H9 (cell line): ENCODE measurements at regions not wholly inside any gene's neighbourhood (a gene's known extent, or its start where the extent isn't known, plus 50 kb on each side); places are given as distances from the start of the nearest gene placed in this dataset.
"Not testable (repeated sequence)": the region's sequence is repeated elsewhere in the genome, so short reads cannot be mapped to it uniquely, and the experiment has no call there.

Experiments used
- DNase-seq: peaks from one replicate; pipeline ENCODE4 v3.0.0-alpha.2; 2017
- H2AFZ ChIP-seq: one replicate; pipeline ENCODE4 v1.6.1; 2013; ENCODE audit warnings: mild to moderate bottlenecking, low read length, control low read depth, moderate library complexity
- H2AK5ac ChIP-seq: 2 replicates; pipeline ENCODE4 v1.6.1; 2013; ENCODE audit warnings: low read length, control low read depth, mixed read lengths; ENCODE audit not compliant: insufficient read length
- H2BK120ac ChIP-seq: one replicate; pipeline ENCODE4 v1.6.1; 2013; ENCODE audit warnings: low read depth, mild to moderate bottlenecking, low read length, control low read depth, inconsistent platforms; ENCODE audit not compliant: poor library complexity, severe bottlenecking
- H2BK12ac ChIP-seq: 2 replicates; pipeline ENCODE4 v1.6.1; 2013; ENCODE audit warnings: low read length, control low read depth, mixed read lengths, low read depth; ENCODE audit not compliant: insufficient read length
- H2BK15ac ChIP-seq: 2 replicates; pipeline ENCODE4 v1.6.1; 2013; ENCODE audit warnings: low read depth, low read length, control low read depth
- H2BK20ac ChIP-seq: one replicate; pipeline ENCODE4 v1.6.1; 2013; ENCODE audit warnings: low read depth, mild to moderate bottlenecking, low read length, control low read depth, inconsistent platforms; ENCODE audit not compliant: poor library complexity, severe bottlenecking
- H2BK5ac ChIP-seq: 2 replicates; pipeline ENCODE4 v1.6.1; 2013; ENCODE audit warnings: low read length, control low read depth, mixed read lengths; ENCODE audit not compliant: insufficient read length
- H3K14ac ChIP-seq: 2 replicates; pipeline ENCODE4 v1.6.1; 2013; ENCODE audit warnings: low read length, control low read depth; ENCODE audit not compliant: insufficient read depth
- H3K18ac ChIP-seq: 2 replicates; pipeline ENCODE4 v1.6.1; 2013; ENCODE audit warnings: low read depth, mild to moderate bottlenecking, mixed read lengths, low read length, control low read depth; ENCODE audit not compliant: insufficient read length
- H3K23ac ChIP-seq: 2 replicates; pipeline ENCODE4 v1.6.1; 2013; ENCODE audit warnings: low read length, control low read depth, mixed read lengths, low read depth; ENCODE audit not compliant: insufficient read length
- H3K23me2 ChIP-seq: 2 replicates; pipeline ENCODE4 v1.6.1; 2013; ENCODE audit warnings: low read depth, mild to moderate bottlenecking, mixed read lengths, low read length, control low read depth; ENCODE audit not compliant: insufficient read length, poor library complexity, severe bottlenecking
- H3K27ac ChIP-seq: 2 replicates; pipeline ENCODE4 v1.5.1; 2013; ENCODE audit warnings: low read length, control low read depth, mixed read lengths, low read depth; ENCODE audit not compliant: insufficient read length
- H3K27me3 ChIP-seq: 2 replicates; pipeline ENCODE4 v1.6.1; 2013; ENCODE audit warnings: low read length, control low read depth, inconsistent platforms; ENCODE audit not compliant: insufficient read depth
- H3K4ac ChIP-seq: 2 replicates; pipeline ENCODE4 v1.6.1; 2013; ENCODE audit warnings: low read depth, mild to moderate bottlenecking, control low read depth, inconsistent platforms, low read length, moderate library complexity
- H3K4me1 ChIP-seq: 2 replicates; pipeline ENCODE4 v1.6.1; 2013; ENCODE audit warnings: low read length, control low read depth, inconsistent platforms; ENCODE audit not compliant: insufficient read depth
- H3K4me2 ChIP-seq: 2 replicates; pipeline ENCODE4 v1.6.1; 2013; ENCODE audit warnings: low read length, control low read depth, mixed read lengths; ENCODE audit not compliant: insufficient read length, insufficient read depth
- H3K56ac ChIP-seq: 2 replicates; pipeline ENCODE4 v1.6.1; 2013; ENCODE audit warnings: low read depth, mild to moderate bottlenecking, mixed read lengths, low read length, control low read depth; ENCODE audit not compliant: insufficient read length
- H3K79me1 ChIP-seq: 2 replicates; pipeline ENCODE4 v1.6.1; 2013; ENCODE audit warnings: low read depth, mild to moderate bottlenecking, moderate library complexity, low read length, control low read depth, inconsistent platforms; ENCODE audit not compliant: insufficient read depth, poor library complexity, severe bottlenecking
- H3K79me2 ChIP-seq: 2 replicates; pipeline ENCODE4 v1.6.1; 2013; ENCODE audit warnings: low read length, control low read depth, inconsistent platforms; ENCODE audit not compliant: insufficient read depth
- H3K9ac ChIP-seq: 2 replicates; pipeline ENCODE4 v1.6.1; 2013; ENCODE audit warnings: low read length, control low read depth, mixed read lengths; ENCODE audit not compliant: insufficient read length; ENCODE audit errors: extremely low read depth
- H3K9me3 ChIP-seq: one replicate; pipeline ENCODE4 v1.6.1; 2013; ENCODE audit warnings: low read depth, low read length, inconsistent platforms; ENCODE audit not compliant: control insufficient read depth
- H3T11ph ChIP-seq: one replicate; pipeline ENCODE4 v1.6.1; 2013; ENCODE audit warnings: mild to moderate bottlenecking, low read length, control low read depth, inconsistent platforms
- H4K20me1 ChIP-seq: one replicate; pipeline ENCODE4 v1.6.1; 2013; ENCODE audit not compliant: control insufficient read depth, insufficient read length, insufficient read depth
- H4K5ac ChIP-seq: 2 replicates; pipeline ENCODE4 v1.6.1; 2013; ENCODE audit warnings: low read depth, mild to moderate bottlenecking, mixed read lengths, low read length, control low read depth; ENCODE audit not compliant: insufficient read length
- H4K8ac ChIP-seq: replicated peaks from 2 replicates; pipeline ENCODE4 v1.6.1; 2013; ENCODE audit warnings: low read length, control low read depth, mixed read lengths, low read depth; ENCODE audit not compliant: insufficient read length
- H4K91ac ChIP-seq: 2 replicates; pipeline ENCODE4 v1.6.1; 2013; ENCODE audit warnings: low read depth, mild to moderate bottlenecking, moderate library complexity, mixed read lengths, low read length, control low read depth; ENCODE audit not compliant: insufficient read length
- H3K27ac Mint-ChIP-seq, 3 experiments: 2 replicates in 2 of 3; 3 replicates in 1 of 3; pipeline ENCODE4 v1.8.0; 2020 to 2021; ENCODE audit warnings: mixed read lengths in 3 of 3, mild to moderate bottlenecking in 1 of 3, moderate library complexity in 1 of 3
- H3K27me3 Mint-ChIP-seq: 2 replicates; pipeline ENCODE4 v1.8.0; 2021; ENCODE audit warnings: low read depth, mild to moderate bottlenecking, moderate library complexity, mixed read lengths
- H3K36me3 Mint-ChIP-seq, 3 experiments: 2 replicates in 2 of 3; 3 replicates in 1 of 3; pipeline ENCODE4 v1.8.0; 2020 to 2021; ENCODE audit warnings: low read depth in 3 of 3, mixed read lengths in 3 of 3; ENCODE audit not compliant: insufficient read depth in 1 of 3
- H3K4me1 Mint-ChIP-seq, 2 experiments: 2 replicates each; pipeline ENCODE4 v1.8.0; 2020; ENCODE audit warnings: mixed read lengths in 2 of 2
- H3K4me3 Mint-ChIP-seq, 2 experiments: 2 replicates in 1 of 2; 3 replicates in 1 of 2; pipeline ENCODE4 v1.8.0; 2020 to 2021; ENCODE audit warnings: mild to moderate bottlenecking in 2 of 2, mixed read lengths in 2 of 2, moderate library complexity in 1 of 2
- H3K9me3 Mint-ChIP-seq, 2 experiments: 2 replicates in 1 of 2; 3 replicates in 1 of 2; pipeline ENCODE4 v1.8.0; 2020; ENCODE audit warnings: mild to moderate bottlenecking in 2 of 2, mixed read lengths in 2 of 2, moderate library complexity in 1 of 2
- WGBS: extraction: QIAGEN DNeasy Blood & Tissue Kit; methylation state at CpG from one replicate; pipeline ENCODE4 v1.1.7; 2013; ENCODE audit warnings: missing lambda C conversion rate, low lambda C conversion rate, mixed read lengths; ENCODE audit not compliant: insufficient read length; ENCODE audit errors: extremely low coverage; 5-methylcytosine and 5-hydroxymethylcytosine counted together

GRCh38 chrX:125155296-125156033, 164.2 kb upstream of the TEX13C start:
- WGBS = no CpG with 5 or more reads among the region's 41 CpGs

More at GRCh38 chrX:125155296-125156033, 164.2 kb upstream of the TEX13C start:
- not testable (repeated sequence) for H3K18ac ChIP-seq, H3K27me3 ChIP-seq, H3T11ph ChIP-seq, H2BK15ac ChIP-seq, H4K20me1 ChIP-seq, H4K8ac ChIP-seq, H2AFZ ChIP-seq, H2BK20ac ChIP-seq, H3K4me2 ChIP-seq, H4K5ac ChIP-seq, H4K91ac ChIP-seq, H2AK5ac ChIP-seq, H3K36me3 Mint-ChIP-seq, H3K14ac ChIP-seq, H3K4ac ChIP-seq, H3K27ac Mint-ChIP-seq, H3K9ac ChIP-seq, H2BK120ac ChIP-seq, H3K23ac ChIP-seq, H2BK12ac ChIP-seq, H3K23me2 ChIP-seq, H3K27me3 Mint-ChIP-seq, H3K79me2 ChIP-seq, DNase-seq, H2BK5ac ChIP-seq, H3K9me3 Mint-ChIP-seq, H3K9me3 ChIP-seq, H3K27ac ChIP-seq, H3K79me1 ChIP-seq, H3K4me3 Mint-ChIP-seq, H3K4me1 ChIP-seq, H3K56ac ChIP-seq
- peaks cover 15% of the 10 kb centered on the region in 2 experiments for H3K4me1 Mint-ChIP-seq
